IMR-90 (cell line): ENCODE measurements at regions not wholly inside any gene's neighbourhood (a gene's known extent, or its start where the extent isn't known, plus 50 kb on each side); places are given as distances from the start of the nearest gene placed in this dataset.

Experiments
- ATAC-seq: fragments of 200-7000 bp; cut with Tn5 transposase; 2 replicates; pipeline ENCODE4 v1.9.1; 2020; ENCODE audit warnings: low read depth, mild to moderate bottlenecking, moderate library complexity
- BruUV-seq: library from RNA; stranded (reverse); fragments of 400-500 nt; replicated peaks from 2 replicates; lab custom pipeline; 2021; lab: Mats Ljungman, UMichigan
- CTCF ChIA-PET: fragments of 300-600 bp; formaldehyde crosslinking; extraction: SDS; loops from one replicate; lab custom pipeline; 2021; ENCODE audit warnings: antibody characterized with exemption; lab: Yijun Ruan, JAX
- POLR2A ChIA-PET: fragments of 300-600 bp; sonication (Branson Sonifier 250); formaldehyde crosslinking; loops from one replicate; lab custom pipeline; 2022; ENCODE audit warnings: antibody characterized with exemption; ENCODE audit not compliant: unreplicated experiment; lab: Charles Lee
- DNase-seq: peaks from one replicate; pipeline ENCODE4 v3.0.0; 2013
- H2AFZ ChIP-seq: replicated peaks from 2 replicates; pipeline ENCODE3; 2013; ENCODE audit warnings: low read length, mild to moderate bottlenecking; ENCODE audit not compliant: poor library complexity
- H2AK5ac ChIP-seq: 2 replicates; pipeline ENCODE4 v1.6.1; 2013; ENCODE audit warnings: low read depth, low read length, inconsistent platforms
- H2AK9ac ChIP-seq: replicated peaks from 2 replicates; pipeline ENCODE3; 2013; ENCODE audit warnings: mild to moderate bottlenecking, low read depth, low read length, moderate library complexity; ENCODE audit not compliant: poor library complexity
- H2BK120ac ChIP-seq: 2 replicates; pipeline ENCODE4 v1.6.1; 2013; ENCODE audit warnings: low read depth, low read length, inconsistent platforms
- H2BK15ac ChIP-seq: 3 replicates; pipeline ENCODE4 v1.6.1; 2013; ENCODE audit warnings: low read depth, low read length, inconsistent platforms
- H2BK20ac ChIP-seq: 2 replicates; pipeline ENCODE4 v1.6.1; 2013; ENCODE audit warnings: low read depth, mild to moderate bottlenecking, inconsistent platforms, low read length, moderate library complexity
- H2BK5ac ChIP-seq: 2 replicates; pipeline ENCODE4 v1.6.1; 2013; ENCODE audit warnings: mild to moderate bottlenecking, low read depth, low read length, inconsistent platforms; ENCODE audit not compliant: poor library complexity, severe bottlenecking
- H3K14ac ChIP-seq: replicated peaks from 2 replicates; pipeline ENCODE4 v1.6.1; 2013; ENCODE audit warnings: low read depth, low read length, inconsistent platforms
- H3K18ac ChIP-seq: 2 replicates; pipeline ENCODE4 v1.6.1; 2013; ENCODE audit warnings: low read depth, low read length, control low read depth
- H3K23ac ChIP-seq: 2 replicates; pipeline ENCODE4 v1.6.1; 2013; ENCODE audit warnings: low read depth, low read length, inconsistent platforms
- H3K27ac ChIP-seq: 2 replicates; pipeline ENCODE4 v1.5.1; 2013; ENCODE audit warnings: mild to moderate bottlenecking, control low read depth, low read length; ENCODE audit not compliant: insufficient read depth
- H3K27me3 ChIP-seq: 2 replicates; pipeline ENCODE4 v1.6.1; 2013; ENCODE audit warnings: low read length; ENCODE audit not compliant: control insufficient read depth, insufficient read depth
- H3K36me3 ChIP-seq: 2 replicates; pipeline ENCODE4 v1.6.1; 2013; ENCODE audit warnings: low read length, mixed read lengths; ENCODE audit not compliant: control insufficient read depth, insufficient read depth
- H3K4ac ChIP-seq: 2 replicates; pipeline ENCODE4 v1.6.1; 2013; ENCODE audit warnings: low read depth, low read length, inconsistent platforms
- H3K4me1 ChIP-seq: 2 replicates; pipeline ENCODE4 v1.6.1; 2013; ENCODE audit warnings: low read length, mixed read lengths; ENCODE audit not compliant: control insufficient read depth, insufficient read depth
- H3K4me2 ChIP-seq: 2 replicates; pipeline ENCODE4 v1.6.1; 2013; ENCODE audit warnings: low read depth, mild to moderate bottlenecking, control low read depth, low read length, moderate library complexity
- H3K4me3 ChIP-seq: 2 replicates; pipeline ENCODE4 v1.5.1; 2013; ENCODE audit warnings: low read depth, mild to moderate bottlenecking, control low read depth, low read length, moderate library complexity; ENCODE audit not compliant: insufficient read depth
- H3K56ac ChIP-seq: 2 replicates; pipeline ENCODE4 v1.6.1; 2013; ENCODE audit warnings: low read length, inconsistent platforms; ENCODE audit not compliant: insufficient read depth; ENCODE audit errors: extremely low read depth
- H3K79me1 ChIP-seq, 2 experiments: 2 replicates each; pipeline ENCODE4 v1.6.1; 2013; ENCODE audit warnings: low read length in 2 of 2, inconsistent platforms in 1 of 2, low read depth in 1 of 2
- H3K9ac ChIP-seq: 2 replicates; pipeline ENCODE4 v1.6.1; 2013; ENCODE audit warnings: low read depth, low read length, control low read depth
- H3K9me1 ChIP-seq: 2 replicates; pipeline ENCODE4 v1.6.1; 2013; ENCODE audit warnings: low read length, inconsistent platforms; ENCODE audit not compliant: insufficient read depth
- H3K9me3 ChIP-seq: 2 replicates; pipeline ENCODE4 v1.6.1; 2013; ENCODE audit warnings: low read length; ENCODE audit not compliant: control insufficient read depth, insufficient read depth
- H4K20me1 ChIP-seq: 2 replicates; pipeline ENCODE4 v1.6.1; 2013; ENCODE audit warnings: low read length, inconsistent platforms; ENCODE audit not compliant: insufficient read depth
- H4K5ac ChIP-seq: 2 replicates; pipeline ENCODE4 v1.6.1; 2013; ENCODE audit warnings: mild to moderate bottlenecking, low read depth, low read length, control low read depth
- H4K8ac ChIP-seq, 2 experiments: 2 replicates each; pipeline ENCODE4 v1.6.1; 2013; ENCODE audit warnings: low read depth in 2 of 2, low read length in 2 of 2, control low read depth in 1 of 2, inconsistent platforms in 1 of 2
- H4K91ac ChIP-seq: 2 replicates; pipeline ENCODE4 v1.6.1; 2013; ENCODE audit warnings: low read depth, low read length, inconsistent platforms; ENCODE audit not compliant: insufficient read depth
- CTCF ChIP-seq: conservative IDR thresholded peaks from 2 replicates; pipeline ENCODE4 v1.5.1; 2012; ENCODE audit warnings: mild to moderate bottlenecking, low read depth, low read length, improper control_type of control experiment
- MAFK ChIP-seq: IDR thresholded peaks from 2 replicates; pipeline ENCODE4 v1.6.1; 2012; ENCODE audit warnings: low read depth, low read length, improper control_type of control experiment
- POLR2A ChIP-seq: IDR thresholded peaks from 2 replicates; pipeline ENCODE4 v1.6.1; 2012; ENCODE audit warnings: mild to moderate bottlenecking, low read depth, low read length
- RFX5 ChIP-seq: IDR thresholded peaks from 2 replicates; pipeline ENCODE4 v1.8.0; 2012; ENCODE audit warnings: low read depth, mild to moderate bottlenecking, low read length, moderate library complexity
- SMC3 ChIP-seq: fragments of 150-350 bp; IDR thresholded peaks from 2 replicates; pipeline ENCODE4 v1.6.1; 2016; ENCODE audit warnings: low read depth, mild to moderate bottlenecking, antibody characterized with exemption, low read length, moderate library complexity
- whole genome bisulfite sequencing, 2 experiments: methylation state at CpG; one replicate each; pipeline versions ENCODE4 v1.1.5 to v1.1.7; 2013; ENCODE audit warnings: missing lambda C conversion rate in 2 of 2; ENCODE audit not compliant: insufficient read length in 1 of 2; ENCODE audit errors: extremely low coverage in 2 of 2; 5-methylcytosine and 5-hydroxymethylcytosine counted together
- dilution Hi-C: fragments of 300-500 bp; cut with HindIII; formaldehyde crosslinking; loops from one replicate; pipeline ENCODE4 v1.14.3; 2018; ENCODE audit warnings: low sequenced_read_pairs; ENCODE audit not compliant: unreplicated experiment
- in situ Hi-C: fragments of 300-500 bp; cut with MboI; formaldehyde crosslinking; loops from 3 replicates; pipeline ENCODE4 v1.14.3; 2019; ENCODE audit warnings: low sequenced_read_pairs, inconsistent platforms, mixed read lengths
- intact Hi-C: fragments of 100-400 bp; cut with micrococcal nuclease; formaldehyde crosslinking; loops from 2 replicates; pipeline ENCODE4 v1.10.0; 2022
- TF ChIP-seq, protein P1 (sequence below): fragments of 150-350 bp; IDR thresholded peaks from 2 replicates; pipeline ENCODE4 v1.6.1; 2017; ENCODE audit warnings: mild to moderate bottlenecking, antibody characterized with exemption, low read length, low read depth

DNA sequence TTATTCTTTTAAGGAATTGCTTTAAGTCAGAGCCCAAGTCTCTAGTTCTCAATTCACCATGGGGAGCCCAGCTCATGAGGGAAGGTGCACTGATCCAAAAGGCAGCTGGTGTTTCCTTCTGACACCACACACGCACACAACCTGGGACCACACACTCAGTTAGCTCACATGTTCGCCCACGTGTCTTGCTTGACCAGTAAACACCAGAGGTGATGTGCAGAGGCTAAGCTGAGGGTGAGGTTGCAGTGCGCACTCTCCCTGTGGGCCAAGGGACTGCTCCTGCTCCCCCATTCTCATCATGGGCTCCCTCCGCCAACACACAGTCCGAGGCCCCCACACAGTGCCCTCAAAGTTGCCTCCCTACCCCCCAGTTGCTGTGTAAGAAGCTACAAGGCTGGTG lies 70.8 kb upstream of the BZW1 start:
- no peak for ATAC-seq
- H4K5ac ChIP-seq, result no peak overlapping the region
- no peaks in the 10 kb centered on the region for H4K20me1 ChIP-seq
- peak overlapping the region; percentile 11; the same call in 1 of the 2 replicates for H2AK5ac ChIP-seq
- H3K4ac ChIP-seq, result no peak overlapping the region
- DNase-seq, result no peak
- ChIA-PET POLR2A (no interaction called here), CTCF (interaction anchor here (1.6 kb wide), 1 partner anchor 15 kb away, joined by 4 read pairs; no protein-coding TSS in a partner anchor)
- H4K91ac ChIP-seq, result no peak overlapping the region
- no peak overlapping the region for H3K56ac ChIP-seq
- intact Hi-C loops (no loop called here), in situ Hi-C loops (no loop called here), dilution Hi-C loops (no loop called here)
- H3K36me3 ChIP-seq, result no peaks in the 10 kb centered on the region
- TF ChIP-seq MAFK (no peak), CTCF (no peak), RFX5 (no peak), POLR2A (no peak), SMC3 (no peak)
- TF ChIP-seq, protein P1, sequence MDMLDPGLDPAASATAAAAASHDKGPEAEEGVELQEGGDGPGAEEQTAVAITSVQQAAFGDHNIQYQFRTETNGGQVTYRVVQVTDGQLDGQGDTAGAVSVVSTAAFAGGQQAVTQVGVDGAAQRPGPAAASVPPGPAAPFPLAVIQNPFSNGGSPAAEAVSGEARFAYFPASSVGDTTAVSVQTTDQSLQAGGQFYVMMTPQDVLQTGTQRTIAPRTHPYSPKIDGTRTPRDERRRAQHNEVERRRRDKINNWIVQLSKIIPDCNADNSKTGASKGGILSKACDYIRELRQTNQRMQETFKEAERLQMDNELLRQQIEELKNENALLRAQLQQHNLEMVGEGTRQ, result no peak
- no peaks in the 10 kb centered on the region for H3K9me3 ChIP-seq
- no peak overlapping the region for H2BK5ac ChIP-seq
- H2AFZ ChIP-seq, result no peak overlapping the region
- no peak overlapping the region for H3K4me2 ChIP-seq
- no peak overlapping the region for H3K27ac ChIP-seq
- 0 out of 2 replicates have a peak overlapping the region, but pooled peaks have one; percentile 39 for H3K14ac ChIP-seq
- WGBS, 2 experiments, result no CpG with 5 or more reads among the region's 6 CpGs
- H2BK120ac ChIP-seq, result no peak overlapping the region
- no peak overlapping the region for H2BK15ac ChIP-seq
- no peak overlapping the region for H2AK9ac ChIP-seq
- no peak overlapping the region for H3K9ac ChIP-seq
- BruUV-seq, result no TSS peak
- no peak overlapping the region for H2BK20ac ChIP-seq
- H3K79me1 ChIP-seq, result no peaks in the 10 kb centered on the region
- H3K4me1 ChIP-seq, result peaks cover 10% of the 10 kb centered on the region
- no peak overlapping the region for H3K18ac ChIP-seq
- no peak overlapping the region for H3K4me3 ChIP-seq
- H3K23ac ChIP-seq, result no peak overlapping the region
- no peak overlapping the region for H4K8ac ChIP-seq
- peaks cover 1% of the 10 kb centered on the region for H3K9me1 ChIP-seq
- no peaks in the 10 kb centered on the region for H3K27me3 ChIP-seq
